GM23338 (cell line): ENCODE measurements at regions not wholly inside any gene's neighbourhood (a gene's known extent, or its start where the extent isn't known, plus 50 kb on each side); places are given as distances from the start of the nearest gene placed in this dataset.
A peak's percentile ranks its signal among the peaks of the same experiment; 100 is the strongest.

Experiments used
- ATAC-seq: fragments of 200-7000 bp; cut with Tn5 transposase; 3 replicates; pipeline ENCODE4 v1.9.1; 2020
- DNase-seq: peaks from one replicate; pipeline ENCODE4 v3.0.0-alpha.2; 2015; ENCODE audit warnings: low spot score
- H2AFZ ChIP-seq: fragments of 200-600 bp; sonication (generic); 2 replicates; pipeline ENCODE4 v1.8.0; 2016; ENCODE audit warnings: antibody characterized with exemption, mild to moderate bottlenecking, moderate library complexity
- H3F3A ChIP-seq: fragments of 200-600 bp; sonication (generic); replicated peaks from 2 replicates; pipeline ENCODE4 v1.8.0; 2017; ENCODE audit warnings: antibody characterized with exemption, mixed run types, low read depth
- H3K27ac ChIP-seq: fragments of 200-600 bp; sonication (generic); 2 replicates; pipeline ENCODE4 v1.6.1; 2016; ENCODE audit warnings: low read depth
- H3K27me3 ChIP-seq: fragments of 200-600 bp; sonication (generic); 2 replicates; pipeline ENCODE4 v1.8.0; 2016; ENCODE audit warnings: mild to moderate bottlenecking, mixed run types, moderate library complexity; ENCODE audit not compliant: insufficient read depth
- H3K36me3 ChIP-seq: fragments of 200-600 bp; sonication (generic); 2 replicates; pipeline ENCODE4 v1.8.0; 2016; ENCODE audit warnings: mild to moderate bottlenecking; ENCODE audit not compliant: insufficient read depth
- H3K4me1 ChIP-seq: fragments of 200-600 bp; sonication (generic); 2 replicates; pipeline ENCODE4 v1.8.0; 2016; ENCODE audit warnings: mild to moderate bottlenecking, moderate library complexity; ENCODE audit not compliant: insufficient read depth
- H3K4me2 ChIP-seq: fragments of 200-600 bp; sonication (generic); 2 replicates; pipeline ENCODE4 v1.7.1; 2017; ENCODE audit warnings: mixed run types
- H3K4me3 ChIP-seq: fragments of 200-600 bp; sonication (generic); 2 replicates; pipeline ENCODE4 v1.6.1; 2016; ENCODE audit warnings: mixed run types
- H3K79me2 ChIP-seq: fragments of 200-600 bp; sonication (generic); replicated peaks from 2 replicates; pipeline ENCODE4 v1.8.0; 2017; ENCODE audit warnings: mild to moderate bottlenecking; ENCODE audit not compliant: insufficient read depth
- H3K9me2 ChIP-seq: fragments of 200-600 bp; sonication (generic); 2 replicates; pipeline ENCODE4 v1.8.0; 2017; ENCODE audit not compliant: insufficient read depth
- H4K20me1 ChIP-seq: fragments of 200-600 bp; sonication (generic); replicated peaks from 2 replicates; pipeline ENCODE4 v1.8.0; 2017; ENCODE audit warnings: mild to moderate bottlenecking; ENCODE audit not compliant: insufficient read depth
- H3K27ac Mint-ChIP-seq: 2 replicates; pipeline ENCODE4 v1.8.0; 2020; ENCODE audit warnings: inconsistent platforms, mild to moderate bottlenecking, moderate library complexity, mixed read lengths
- H3K27me3 Mint-ChIP-seq: 3 replicates; pipeline ENCODE4 v1.8.0; 2022; ENCODE audit warnings: low read depth, mild to moderate bottlenecking, moderate library complexity, mixed read lengths, inconsistent platforms; ENCODE audit not compliant: insufficient read depth, poor library complexity
- H3K36me3 Mint-ChIP-seq: 3 replicates; pipeline ENCODE4 v1.8.0; 2021; ENCODE audit warnings: low read depth, mild to moderate bottlenecking, inconsistent platforms, moderate library complexity, mixed read lengths
- H3K4me1 Mint-ChIP-seq: 3 replicates; pipeline ENCODE4 v1.8.0; 2020; ENCODE audit warnings: mild to moderate bottlenecking, inconsistent platforms, mixed read lengths
- H3K4me3 Mint-ChIP-seq: 3 replicates; pipeline ENCODE4 v1.8.0; 2021; ENCODE audit warnings: moderate library complexity, mild to moderate bottlenecking, inconsistent platforms, mixed read lengths
- H3K9me3 Mint-ChIP-seq: 3 replicates; pipeline ENCODE4 v1.8.0; 2020; ENCODE audit warnings: moderate library complexity, mild to moderate bottlenecking, inconsistent platforms, mixed read lengths
- CREB1 ChIP-seq: fragments of 250-450 bp; sonication (Bioruptor Pico); IDR thresholded peaks from 2 replicates; pipeline ENCODE4 v1.5.0; 2020; ENCODE audit warnings: low read depth, mild to moderate bottlenecking, moderate library complexity
- EZH2 ChIP-seq: fragments of 200-600 bp; sonication (generic); IDR thresholded peaks from one replicate; pipeline ENCODE4 v1.8.0; 2017; ENCODE audit warnings: antibody characterized with exemption, mild to moderate bottlenecking, low read depth; ENCODE audit not compliant: unreplicated experiment
- EZH2phosphoT487 ChIP-seq: fragments of 200-600 bp; sonication (generic); IDR thresholded peaks from one replicate; pipeline ENCODE4 v1.8.1; 2018; ENCODE audit warnings: antibody characterized with exemption; ENCODE audit not compliant: unreplicated experiment
- JUNB ChIP-seq: IDR thresholded peaks from one replicate; pipeline ENCODE4 v1.6.1; 2016; ENCODE audit warnings: antibody characterized with exemption; ENCODE audit not compliant: unreplicated experiment
- NANOG ChIP-seq: IDR thresholded peaks from 2 replicates; pipeline ENCODE4 v1.6.1; 2016; ENCODE audit warnings: antibody characterized with exemption, borderline replicate concordance
- POLR2AphosphoS5 ChIP-seq: IDR thresholded peaks from 2 replicates; pipeline ENCODE4 v1.6.1; 2016; ENCODE audit warnings: antibody characterized with exemption, low read depth
- STAT1 ChIP-seq: IDR thresholded peaks from one replicate; pipeline ENCODE4 v1.6.1; 2016; ENCODE audit warnings: antibody characterized with exemption; ENCODE audit not compliant: unreplicated experiment
- ZNF114 ChIP-seq: fragments of 250-450 bp; sonication (Bioruptor Pico); IDR thresholded peaks from 2 replicates; pipeline ENCODE4 v1.5.0; 2020; ENCODE audit warnings: mild to moderate bottlenecking, moderate library complexity
- ZNF331 ChIP-seq: fragments of 250-450 bp; sonication (Bioruptor Pico); IDR thresholded peaks from 2 replicates; pipeline ENCODE4 v1.5.0; 2020; ENCODE audit warnings: low read depth, mild to moderate bottlenecking, moderate library complexity
- TF ChIP-seq, protein P1 (sequence below): fragments of 250-450 bp; sonication (Bioruptor Pico); IDR thresholded peaks from 2 replicates; pipeline ENCODE4 v1.5.0; 2020; ENCODE audit warnings: mild to moderate bottlenecking, moderate library complexity
- TF ChIP-seq, protein P2 (sequence below): IDR thresholded peaks from 2 replicates; pipeline ENCODE4 v1.6.1; 2016; ENCODE audit warnings: antibody characterized with exemption
- TF ChIP-seq, protein P3 (sequence below), 2 experiments: fragments of 200-600 bp in 1 of 2; sonication (generic) in 1 of 2; conservative IDR thresholded peaks; 2 replicates each; pipeline versions ENCODE4 v1.5.1 to v1.6.1; 2016 to 2017; ENCODE audit warnings: antibody characterized with exemption in 2 of 2, low read depth in 2 of 2, mild to moderate bottlenecking in 2 of 2, moderate library complexity in 1 of 2

DNA sequence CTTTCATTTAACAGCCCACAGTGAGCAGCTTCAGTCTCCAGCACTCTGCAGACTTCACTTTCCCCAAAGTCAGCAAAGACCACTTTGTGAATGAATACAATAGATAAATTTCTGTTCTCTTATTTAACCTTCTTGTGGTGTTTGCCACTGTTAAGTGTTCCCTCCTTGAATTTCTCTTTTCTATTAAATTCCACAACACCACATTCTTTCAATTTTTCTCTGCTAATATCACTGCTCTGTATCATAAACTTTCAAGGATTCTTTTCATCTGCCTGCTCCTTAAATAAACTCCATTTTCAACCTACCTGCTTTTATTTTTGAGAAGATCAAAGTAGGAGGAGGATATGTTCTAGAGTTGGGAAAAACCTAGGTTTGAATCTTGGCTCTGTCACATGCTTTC, 739.5 kb upstream of the GRAMD2B start (continued):
- TF ChIP-seq, protein P1, sequence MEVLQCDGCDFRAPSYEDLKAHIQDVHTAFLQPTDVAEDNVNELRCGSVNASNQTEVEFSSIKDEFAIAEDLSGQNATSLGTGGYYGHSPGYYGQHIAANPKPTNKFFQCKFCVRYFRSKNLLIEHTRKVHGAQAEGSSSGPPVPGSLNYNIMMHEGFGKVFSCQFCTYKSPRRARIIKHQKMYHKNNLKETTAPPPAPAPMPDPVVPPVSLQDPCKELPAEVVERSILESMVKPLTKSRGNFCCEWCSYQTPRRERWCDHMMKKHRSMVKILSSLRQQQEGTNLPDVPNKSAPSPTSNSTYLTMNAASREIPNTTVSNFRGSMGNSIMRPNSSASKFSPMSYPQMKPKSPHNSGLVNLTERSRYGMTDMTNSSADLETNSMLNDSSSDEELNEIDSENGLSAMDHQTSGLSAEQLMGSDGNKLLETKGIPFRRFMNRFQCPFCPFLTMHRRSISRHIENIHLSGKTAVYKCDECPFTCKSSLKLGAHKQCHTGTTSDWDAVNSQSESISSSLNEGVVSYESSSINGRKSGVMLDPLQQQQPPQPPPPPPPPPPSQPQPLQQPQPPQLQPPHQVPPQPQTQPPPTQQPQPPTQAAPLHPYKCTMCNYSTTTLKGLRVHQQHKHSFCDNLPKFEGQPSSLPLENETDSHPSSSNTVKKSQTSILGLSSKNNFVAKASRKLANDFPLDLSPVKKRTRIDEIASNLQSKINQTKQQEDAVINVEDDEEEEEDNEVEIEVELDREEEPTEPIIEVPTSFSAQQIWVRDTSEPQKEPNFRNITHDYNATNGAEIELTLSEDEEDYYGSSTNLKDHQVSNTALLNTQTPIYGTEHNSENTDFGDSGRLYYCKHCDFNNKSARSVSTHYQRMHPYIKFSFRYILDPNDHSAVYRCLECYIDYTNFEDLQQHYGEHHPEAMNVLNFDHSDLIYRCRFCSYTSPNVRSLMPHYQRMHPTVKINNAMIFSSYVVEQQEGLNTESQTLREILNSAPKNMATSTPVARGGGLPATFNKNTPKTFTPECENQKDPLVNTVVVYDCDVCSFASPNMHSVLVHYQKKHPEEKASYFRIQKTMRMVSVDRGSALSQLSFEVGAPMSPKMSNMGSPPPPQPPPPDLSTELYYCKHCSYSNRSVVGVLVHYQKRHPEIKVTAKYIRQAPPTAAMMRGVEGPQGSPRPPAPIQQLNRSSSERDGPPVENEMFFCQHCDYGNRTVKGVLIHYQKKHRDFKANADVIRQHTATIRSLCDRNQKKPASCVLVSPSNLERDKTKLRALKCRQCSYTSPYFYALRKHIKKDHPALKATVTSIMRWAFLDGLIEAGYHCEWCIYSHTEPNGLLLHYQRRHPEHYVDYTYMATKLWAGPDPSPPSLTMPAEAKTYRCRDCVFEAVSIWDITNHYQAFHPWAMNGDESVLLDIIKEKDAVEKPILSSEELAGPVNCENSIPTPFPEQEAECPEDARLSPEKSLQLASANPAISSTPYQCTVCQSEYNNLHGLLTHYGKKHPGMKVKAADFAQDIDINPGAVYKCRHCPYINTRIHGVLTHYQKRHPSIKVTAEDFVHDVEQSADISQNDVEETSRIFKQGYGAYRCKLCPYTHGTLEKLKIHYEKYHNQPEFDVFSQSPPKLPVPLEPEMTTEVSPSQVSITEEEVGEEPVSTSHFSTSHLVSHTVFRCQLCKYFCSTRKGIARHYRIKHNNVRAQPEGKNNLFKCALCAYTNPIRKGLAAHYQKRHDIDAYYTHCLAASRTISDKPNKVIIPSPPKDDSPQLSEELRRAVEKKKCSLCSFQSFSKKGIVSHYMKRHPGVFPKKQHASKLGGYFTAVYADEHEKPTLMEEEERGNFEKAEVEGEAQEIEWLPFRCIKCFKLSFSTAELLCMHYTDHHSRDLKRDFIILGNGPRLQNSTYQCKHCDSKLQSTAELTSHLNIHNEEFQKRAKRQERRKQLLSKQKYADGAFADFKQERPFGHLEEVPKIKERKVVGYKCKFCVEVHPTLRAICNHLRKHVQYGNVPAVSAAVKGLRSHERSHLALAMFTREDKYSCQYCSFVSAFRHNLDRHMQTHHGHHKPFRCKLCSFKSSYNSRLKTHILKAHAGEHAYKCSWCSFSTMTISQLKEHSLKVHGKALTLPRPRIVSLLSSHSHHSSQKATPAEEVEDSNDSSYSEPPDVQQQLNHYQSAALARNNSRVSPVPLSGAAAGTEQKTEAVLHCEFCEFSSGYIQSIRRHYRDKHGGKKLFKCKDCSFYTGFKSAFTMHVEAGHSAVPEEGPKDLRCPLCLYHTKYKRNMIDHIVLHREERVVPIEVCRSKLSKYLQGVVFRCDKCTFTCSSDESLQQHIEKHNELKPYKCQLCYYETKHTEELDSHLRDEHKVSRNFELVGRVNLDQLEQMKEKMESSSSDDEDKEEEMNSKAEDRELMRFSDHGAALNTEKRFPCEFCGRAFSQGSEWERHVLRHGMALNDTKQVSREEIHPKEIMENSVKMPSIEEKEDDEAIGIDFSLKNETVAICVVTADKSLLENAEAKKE (CRISPR knock-in tag), result no peak
- TF ChIP-seq POLR2AphosphoS5, result no peak
- TF ChIP-seq, protein P2, sequence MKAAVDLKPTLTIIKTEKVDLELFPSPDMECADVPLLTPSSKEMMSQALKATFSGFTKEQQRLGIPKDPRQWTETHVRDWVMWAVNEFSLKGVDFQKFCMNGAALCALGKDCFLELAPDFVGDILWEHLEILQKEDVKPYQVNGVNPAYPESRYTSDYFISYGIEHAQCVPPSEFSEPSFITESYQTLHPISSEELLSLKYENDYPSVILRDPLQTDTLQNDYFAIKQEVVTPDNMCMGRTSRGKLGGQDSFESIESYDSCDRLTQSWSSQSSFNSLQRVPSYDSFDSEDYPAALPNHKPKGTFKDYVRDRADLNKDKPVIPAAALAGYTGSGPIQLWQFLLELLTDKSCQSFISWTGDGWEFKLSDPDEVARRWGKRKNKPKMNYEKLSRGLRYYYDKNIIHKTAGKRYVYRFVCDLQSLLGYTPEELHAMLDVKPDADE, result no peak

GRCh38 chr5:125685771-125686170, 737.4 kb upstream of the GRAMD2B start:
- Histone ChIP-seq H3K4me2 (no peak overlapping the region), H3K27me3 (no peaks in the 10 kb centered on the region), H3K4me3 (no peak overlapping the region), H2AFZ (peak overlapping the region; percentile 63; the same call in 1 of the 2 replicates), H3K79me2 (no peaks in the 10 kb centered on the region), H4K20me1 (no peaks in the 10 kb centered on the region), H3F3A (no peaks in the 10 kb centered on the region), H3K9me2 (no peaks in the 10 kb centered on the region), H3K4me1 (no peaks in the 10 kb centered on the region), H3K36me3 (no peaks in the 10 kb centered on the region), H3K27ac (no peak overlapping the region)
- Mint-ChIP-seq H3K9me3 (peaks cover 4% of the 10 kb centered on the region; the same call in 2 of the 3 replicates), H3K36me3 (peaks cover 4% of the 10 kb centered on the region), H3K27me3 (peaks cover 1% of the 10 kb centered on the region), H3K4me3 (no peak overlapping the region), H3K4me1 (no peaks in the 10 kb centered on the region; the same call in 2 of the 3 replicates), H3K27ac (no peak overlapping the region)
- DNase-seq, result no peak
- no peak for ATAC-seq
- TF ChIP-seq, protein P2, result no peak
- TF ChIP-seq CREB1 (no peak), STAT1 (no peak), ZNF331 (CRISPR knock-in tag) (no peak), EZH2phosphoT487 (no peak), JUNB (no peak), EZH2 (no peak), NANOG (no peak), ZNF114 (CRISPR knock-in tag) (no peak)
- TF ChIP-seq, protein P3, sequence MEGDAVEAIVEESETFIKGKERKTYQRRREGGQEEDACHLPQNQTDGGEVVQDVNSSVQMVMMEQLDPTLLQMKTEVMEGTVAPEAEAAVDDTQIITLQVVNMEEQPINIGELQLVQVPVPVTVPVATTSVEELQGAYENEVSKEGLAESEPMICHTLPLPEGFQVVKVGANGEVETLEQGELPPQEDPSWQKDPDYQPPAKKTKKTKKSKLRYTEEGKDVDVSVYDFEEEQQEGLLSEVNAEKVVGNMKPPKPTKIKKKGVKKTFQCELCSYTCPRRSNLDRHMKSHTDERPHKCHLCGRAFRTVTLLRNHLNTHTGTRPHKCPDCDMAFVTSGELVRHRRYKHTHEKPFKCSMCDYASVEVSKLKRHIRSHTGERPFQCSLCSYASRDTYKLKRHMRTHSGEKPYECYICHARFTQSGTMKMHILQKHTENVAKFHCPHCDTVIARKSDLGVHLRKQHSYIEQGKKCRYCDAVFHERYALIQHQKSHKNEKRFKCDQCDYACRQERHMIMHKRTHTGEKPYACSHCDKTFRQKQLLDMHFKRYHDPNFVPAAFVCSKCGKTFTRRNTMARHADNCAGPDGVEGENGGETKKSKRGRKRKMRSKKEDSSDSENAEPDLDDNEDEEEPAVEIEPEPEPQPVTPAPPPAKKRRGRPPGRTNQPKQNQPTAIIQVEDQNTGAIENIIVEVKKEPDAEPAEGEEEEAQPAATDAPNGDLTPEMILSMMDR (conservative IDR thresholded peaks at IDR 0.05; ENCODE audit: low read depth in 2 of 2), result no peak
